ENCODE measurements at regions not wholly inside any gene's neighbourhood (a gene's known extent, or its start where the extent isn't known, plus 50 kb on each side); places are given as distances from the start of the nearest gene placed in this dataset.

DNA sequence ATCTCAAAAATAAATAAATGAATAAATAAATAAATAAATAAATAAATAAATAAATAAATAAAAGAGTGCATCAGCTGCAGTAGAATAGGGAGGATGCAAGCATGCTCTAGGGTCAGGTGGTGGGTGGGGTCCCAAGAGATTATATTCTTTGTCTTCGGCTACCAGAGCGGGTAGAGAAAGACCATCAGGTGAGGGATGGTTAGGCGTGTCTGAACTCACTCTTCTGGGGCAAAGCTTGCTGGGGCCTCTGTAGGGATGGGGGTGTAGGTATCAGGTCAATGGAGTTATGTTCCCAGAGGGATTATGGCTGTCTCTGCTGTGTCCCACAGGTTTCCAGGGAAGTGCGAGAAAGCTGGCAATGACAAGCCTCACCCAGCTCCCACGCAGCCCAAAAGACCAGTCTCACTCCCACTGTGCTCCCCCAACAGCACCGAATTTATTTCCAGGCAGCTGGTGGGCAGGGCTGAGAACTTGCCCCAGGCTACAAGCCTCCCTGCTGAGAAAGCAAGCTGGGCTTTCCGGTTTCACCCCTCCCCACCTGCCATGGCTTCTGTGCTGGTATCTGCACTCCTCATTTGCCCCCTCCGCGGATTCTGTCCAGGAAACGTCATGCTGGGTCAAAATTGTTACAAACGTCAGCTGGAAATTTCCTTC is 180.8 kb downstream of the LURAP1L start:
- TF ChIP-seq, protein P1, sequence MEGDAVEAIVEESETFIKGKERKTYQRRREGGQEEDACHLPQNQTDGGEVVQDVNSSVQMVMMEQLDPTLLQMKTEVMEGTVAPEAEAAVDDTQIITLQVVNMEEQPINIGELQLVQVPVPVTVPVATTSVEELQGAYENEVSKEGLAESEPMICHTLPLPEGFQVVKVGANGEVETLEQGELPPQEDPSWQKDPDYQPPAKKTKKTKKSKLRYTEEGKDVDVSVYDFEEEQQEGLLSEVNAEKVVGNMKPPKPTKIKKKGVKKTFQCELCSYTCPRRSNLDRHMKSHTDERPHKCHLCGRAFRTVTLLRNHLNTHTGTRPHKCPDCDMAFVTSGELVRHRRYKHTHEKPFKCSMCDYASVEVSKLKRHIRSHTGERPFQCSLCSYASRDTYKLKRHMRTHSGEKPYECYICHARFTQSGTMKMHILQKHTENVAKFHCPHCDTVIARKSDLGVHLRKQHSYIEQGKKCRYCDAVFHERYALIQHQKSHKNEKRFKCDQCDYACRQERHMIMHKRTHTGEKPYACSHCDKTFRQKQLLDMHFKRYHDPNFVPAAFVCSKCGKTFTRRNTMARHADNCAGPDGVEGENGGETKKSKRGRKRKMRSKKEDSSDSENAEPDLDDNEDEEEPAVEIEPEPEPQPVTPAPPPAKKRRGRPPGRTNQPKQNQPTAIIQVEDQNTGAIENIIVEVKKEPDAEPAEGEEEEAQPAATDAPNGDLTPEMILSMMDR (IDR thresholded peaks at IDR 0.05) = no peak
- TF ChIP-seq, protein P2, sequence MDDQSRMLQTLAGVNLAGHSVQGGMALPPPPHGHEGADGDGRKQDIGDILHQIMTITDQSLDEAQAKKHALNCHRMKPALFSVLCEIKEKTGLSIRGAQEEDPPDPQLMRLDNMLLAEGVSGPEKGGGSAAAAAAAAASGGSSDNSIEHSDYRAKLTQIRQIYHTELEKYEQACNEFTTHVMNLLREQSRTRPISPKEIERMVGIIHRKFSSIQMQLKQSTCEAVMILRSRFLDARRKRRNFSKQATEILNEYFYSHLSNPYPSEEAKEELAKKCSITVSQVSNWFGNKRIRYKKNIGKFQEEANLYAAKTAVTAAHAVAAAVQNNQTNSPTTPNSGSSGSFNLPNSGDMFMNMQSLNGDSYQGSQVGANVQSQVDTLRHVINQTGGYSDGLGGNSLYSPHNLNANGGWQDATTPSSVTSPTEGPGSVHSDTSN (IDR thresholded peaks at IDR 0.05) = no peak
- TF ChIP-seq POLR2AphosphoS5 (IDR thresholded peaks at IDR 0.05; ENCODE audit: low read depth, low read length) (no peak), RXRA (IDR thresholded peaks at IDR 0.05; ENCODE audit: borderline replicate concordance, low read depth) (no peak), YY1 (IDR thresholded peaks at IDR 0.05; ENCODE audit: low read depth) (no peak), NRF1 (IDR thresholded peaks at IDR 0.05; ENCODE audit: low read depth, low read length) (no peak), SMC3 (IDR thresholded peaks at IDR 0.05; ENCODE audit: low read depth, low read length) (no peak), EP300 (IDR thresholded peaks at IDR 0.05; ENCODE audit: borderline replicate concordance in 1 of 2, low read depth in 1 of 2, low read length in 1 of 2) (no peak), NFIC (IDR thresholded peaks at IDR 0.05; ENCODE audit: borderline replicate concordance) (no peak)
- TF ChIP-seq, protein P3, sequence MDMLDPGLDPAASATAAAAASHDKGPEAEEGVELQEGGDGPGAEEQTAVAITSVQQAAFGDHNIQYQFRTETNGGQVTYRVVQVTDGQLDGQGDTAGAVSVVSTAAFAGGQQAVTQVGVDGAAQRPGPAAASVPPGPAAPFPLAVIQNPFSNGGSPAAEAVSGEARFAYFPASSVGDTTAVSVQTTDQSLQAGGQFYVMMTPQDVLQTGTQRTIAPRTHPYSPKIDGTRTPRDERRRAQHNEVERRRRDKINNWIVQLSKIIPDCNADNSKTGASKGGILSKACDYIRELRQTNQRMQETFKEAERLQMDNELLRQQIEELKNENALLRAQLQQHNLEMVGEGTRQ (IDR thresholded peaks at IDR 0.05; ENCODE audit: borderline replicate concordance, low read depth, low read length) = no peak
- TF ChIP-seq, protein P4, sequence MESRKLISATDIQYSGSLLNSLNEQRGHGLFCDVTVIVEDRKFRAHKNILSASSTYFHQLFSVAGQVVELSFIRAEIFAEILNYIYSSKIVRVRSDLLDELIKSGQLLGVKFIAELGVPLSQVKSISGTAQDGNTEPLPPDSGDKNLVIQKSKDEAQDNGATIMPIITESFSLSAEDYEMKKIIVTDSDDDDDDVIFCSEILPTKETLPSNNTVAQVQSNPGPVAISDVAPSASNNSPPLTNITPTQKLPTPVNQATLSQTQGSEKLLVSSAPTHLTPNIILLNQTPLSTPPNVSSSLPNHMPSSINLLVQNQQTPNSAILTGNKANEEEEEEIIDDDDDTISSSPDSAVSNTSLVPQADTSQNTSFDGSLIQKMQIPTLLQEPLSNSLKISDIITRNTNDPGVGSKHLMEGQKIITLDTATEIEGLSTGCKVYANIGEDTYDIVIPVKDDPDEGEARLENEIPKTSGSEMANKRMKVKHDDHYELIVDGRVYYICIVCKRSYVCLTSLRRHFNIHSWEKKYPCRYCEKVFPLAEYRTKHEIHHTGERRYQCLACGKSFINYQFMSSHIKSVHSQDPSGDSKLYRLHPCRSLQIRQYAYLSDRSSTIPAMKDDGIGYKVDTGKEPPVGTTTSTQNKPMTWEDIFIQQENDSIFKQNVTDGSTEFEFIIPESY (IDR thresholded peaks at IDR 0.05; ENCODE audit: borderline replicate concordance, low read depth) = no peak
- TF ChIP-seq, protein P5, sequence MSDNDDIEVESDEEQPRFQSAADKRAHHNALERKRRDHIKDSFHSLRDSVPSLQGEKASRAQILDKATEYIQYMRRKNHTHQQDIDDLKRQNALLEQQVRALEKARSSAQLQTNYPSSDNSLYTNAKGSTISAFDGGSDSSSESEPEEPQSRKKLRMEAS (IDR thresholded peaks at IDR 0.05; ENCODE audit: low read depth) = no peak
- TF ChIP-seq, protein P6, sequence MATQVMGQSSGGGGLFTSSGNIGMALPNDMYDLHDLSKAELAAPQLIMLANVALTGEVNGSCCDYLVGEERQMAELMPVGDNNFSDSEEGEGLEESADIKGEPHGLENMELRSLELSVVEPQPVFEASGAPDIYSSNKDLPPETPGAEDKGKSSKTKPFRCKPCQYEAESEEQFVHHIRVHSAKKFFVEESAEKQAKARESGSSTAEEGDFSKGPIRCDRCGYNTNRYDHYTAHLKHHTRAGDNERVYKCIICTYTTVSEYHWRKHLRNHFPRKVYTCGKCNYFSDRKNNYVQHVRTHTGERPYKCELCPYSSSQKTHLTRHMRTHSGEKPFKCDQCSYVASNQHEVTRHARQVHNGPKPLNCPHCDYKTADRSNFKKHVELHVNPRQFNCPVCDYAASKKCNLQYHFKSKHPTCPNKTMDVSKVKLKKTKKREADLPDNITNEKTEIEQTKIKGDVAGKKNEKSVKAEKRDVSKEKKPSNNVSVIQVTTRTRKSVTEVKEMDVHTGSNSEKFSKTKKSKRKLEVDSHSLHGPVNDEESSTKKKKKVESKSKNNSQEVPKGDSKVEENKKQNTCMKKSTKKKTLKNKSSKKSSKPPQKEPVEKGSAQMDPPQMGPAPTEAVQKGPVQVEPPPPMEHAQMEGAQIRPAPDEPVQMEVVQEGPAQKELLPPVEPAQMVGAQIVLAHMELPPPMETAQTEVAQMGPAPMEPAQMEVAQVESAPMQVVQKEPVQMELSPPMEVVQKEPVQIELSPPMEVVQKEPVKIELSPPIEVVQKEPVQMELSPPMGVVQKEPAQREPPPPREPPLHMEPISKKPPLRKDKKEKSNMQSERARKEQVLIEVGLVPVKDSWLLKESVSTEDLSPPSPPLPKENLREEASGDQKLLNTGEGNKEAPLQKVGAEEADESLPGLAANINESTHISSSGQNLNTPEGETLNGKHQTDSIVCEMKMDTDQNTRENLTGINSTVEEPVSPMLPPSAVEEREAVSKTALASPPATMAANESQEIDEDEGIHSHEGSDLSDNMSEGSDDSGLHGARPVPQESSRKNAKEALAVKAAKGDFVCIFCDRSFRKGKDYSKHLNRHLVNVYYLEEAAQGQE (IDR thresholded peaks at IDR 0.05; ENCODE audit: low read depth, low read length) = no peak
- TF ChIP-seq, protein P7, sequence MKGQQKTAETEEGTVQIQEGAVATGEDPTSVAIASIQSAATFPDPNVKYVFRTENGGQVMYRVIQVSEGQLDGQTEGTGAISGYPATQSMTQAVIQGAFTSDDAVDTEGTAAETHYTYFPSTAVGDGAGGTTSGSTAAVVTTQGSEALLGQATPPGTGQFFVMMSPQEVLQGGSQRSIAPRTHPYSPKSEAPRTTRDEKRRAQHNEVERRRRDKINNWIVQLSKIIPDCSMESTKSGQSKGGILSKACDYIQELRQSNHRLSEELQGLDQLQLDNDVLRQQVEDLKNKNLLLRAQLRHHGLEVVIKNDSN (IDR thresholded peaks at IDR 0.05; ENCODE audit: borderline replicate concordance, low read depth) = no peak
